Testis (tissue), 2 donors: ENCODE measurements at regions not wholly inside any gene's neighbourhood (a gene's known extent, or its start where the extent isn't known, plus 50 kb on each side); places are given as distances from the start of the nearest gene placed in this dataset.

Source experiments
- CTCF ChIP-seq, 3 experiments: fragments of 450-650 bp in 2 of 3; fragments of 200-600 bp in 1 of 3; sonication (generic) in 1 of 3; IDR thresholded peaks; one replicate each; pipeline ENCODE4 v1.5.1; 2016 to 2019; ENCODE audit warnings: antibody characterized with exemption in 3 of 3, mild to moderate bottlenecking in 2 of 3, moderate library complexity in 1 of 3
- POLR2A ChIP-seq: fragments of 450-650 bp; IDR thresholded peaks from one replicate; pipeline ENCODE4 v1.6.1; 2017; ENCODE audit warnings: antibody characterized with exemption, mild to moderate bottlenecking, moderate library complexity

DNA sequence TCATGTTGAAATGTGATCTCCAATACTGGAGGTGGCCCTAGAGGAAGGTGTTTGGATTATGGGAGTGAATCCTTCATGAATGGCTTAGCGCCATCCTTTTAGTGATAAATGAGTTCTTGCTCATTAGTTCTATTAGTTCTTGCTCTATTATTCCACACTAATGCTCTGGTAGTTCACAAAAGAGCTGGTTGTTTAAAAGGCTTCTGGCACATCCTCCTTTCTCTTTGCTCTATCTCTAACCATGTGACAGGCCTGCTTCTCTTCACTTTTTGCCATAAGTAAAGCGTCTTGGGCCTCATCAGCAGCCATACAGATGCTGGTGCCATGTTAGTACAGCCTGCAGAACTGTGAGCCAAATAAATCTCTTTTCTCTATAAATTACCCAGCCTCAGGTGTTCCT is 469.9 kb downstream of the GUCY1A2 start:
- TF ChIP-seq POLR2A (no peak), CTCF (IDR thresholded peaks at IDR 0.05) (no peak)
